ENCODE measurements at regions not wholly inside any gene's neighbourhood (a gene's known extent, or its start where the extent isn't known, plus 50 kb on each side); places are given as distances from the start of the nearest gene placed in this dataset.

DNA sequence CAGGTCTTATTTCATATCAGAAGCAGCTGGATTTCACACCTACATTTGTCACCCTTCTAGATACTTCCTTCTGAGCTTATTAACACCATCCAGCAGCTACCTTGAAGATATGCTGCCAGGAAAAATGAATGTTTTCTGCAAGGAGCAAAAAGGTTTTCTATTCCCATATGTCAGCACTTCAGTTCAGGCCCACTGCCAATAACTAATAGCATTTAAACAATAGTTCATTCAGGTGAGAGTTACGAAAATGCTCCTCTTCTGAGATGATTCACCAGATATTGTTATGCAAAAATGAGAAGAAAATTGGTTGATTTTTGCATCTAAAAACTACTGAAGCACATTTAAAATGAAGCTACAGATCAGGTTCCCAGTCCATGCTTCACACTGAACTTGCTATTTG lies 56.4 kb upstream of the ISL1 start:
- no peak overlapping the region for H3K27ac Mint-ChIP-seq
- no peak for DNase-seq (ENCODE audit: extremely low spot score, unreplicated experiment)
- TF ChIP-seq, protein P1, sequence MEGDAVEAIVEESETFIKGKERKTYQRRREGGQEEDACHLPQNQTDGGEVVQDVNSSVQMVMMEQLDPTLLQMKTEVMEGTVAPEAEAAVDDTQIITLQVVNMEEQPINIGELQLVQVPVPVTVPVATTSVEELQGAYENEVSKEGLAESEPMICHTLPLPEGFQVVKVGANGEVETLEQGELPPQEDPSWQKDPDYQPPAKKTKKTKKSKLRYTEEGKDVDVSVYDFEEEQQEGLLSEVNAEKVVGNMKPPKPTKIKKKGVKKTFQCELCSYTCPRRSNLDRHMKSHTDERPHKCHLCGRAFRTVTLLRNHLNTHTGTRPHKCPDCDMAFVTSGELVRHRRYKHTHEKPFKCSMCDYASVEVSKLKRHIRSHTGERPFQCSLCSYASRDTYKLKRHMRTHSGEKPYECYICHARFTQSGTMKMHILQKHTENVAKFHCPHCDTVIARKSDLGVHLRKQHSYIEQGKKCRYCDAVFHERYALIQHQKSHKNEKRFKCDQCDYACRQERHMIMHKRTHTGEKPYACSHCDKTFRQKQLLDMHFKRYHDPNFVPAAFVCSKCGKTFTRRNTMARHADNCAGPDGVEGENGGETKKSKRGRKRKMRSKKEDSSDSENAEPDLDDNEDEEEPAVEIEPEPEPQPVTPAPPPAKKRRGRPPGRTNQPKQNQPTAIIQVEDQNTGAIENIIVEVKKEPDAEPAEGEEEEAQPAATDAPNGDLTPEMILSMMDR (conservative IDR thresholded peaks at IDR 0.05): no peak
- no peaks in the 10 kb centered on the region for H3K9me3 Mint-ChIP-seq
- no peak overlapping the region for H3K4me3 Mint-ChIP-seq
- no peaks in the 10 kb centered on the region for H3K4me1 Mint-ChIP-seq (ENCODE audit: unreplicated experiment)
- H3K36me3 Mint-ChIP-seq: no peaks in the 10 kb centered on the region
- no peaks in the 10 kb centered on the region for H3K27me3 Mint-ChIP-seq

All from type B pancreatic cell (in vitro differentiated cells).